Fibroblast of skin of left quadriceps (primary cell): ENCODE measurements at regions not wholly inside any gene's neighbourhood (a gene's known extent, or its start where the extent isn't known, plus 50 kb on each side); places are given as distances from the start of the nearest gene placed in this dataset.

ENCODE experiments used
- DNase-seq, 2 experiments: peaks; one replicate each; pipeline ENCODE4 v3.0.0-alpha.2; 2013; ENCODE audit warnings: low read depth in 2 of 2

DNA sequence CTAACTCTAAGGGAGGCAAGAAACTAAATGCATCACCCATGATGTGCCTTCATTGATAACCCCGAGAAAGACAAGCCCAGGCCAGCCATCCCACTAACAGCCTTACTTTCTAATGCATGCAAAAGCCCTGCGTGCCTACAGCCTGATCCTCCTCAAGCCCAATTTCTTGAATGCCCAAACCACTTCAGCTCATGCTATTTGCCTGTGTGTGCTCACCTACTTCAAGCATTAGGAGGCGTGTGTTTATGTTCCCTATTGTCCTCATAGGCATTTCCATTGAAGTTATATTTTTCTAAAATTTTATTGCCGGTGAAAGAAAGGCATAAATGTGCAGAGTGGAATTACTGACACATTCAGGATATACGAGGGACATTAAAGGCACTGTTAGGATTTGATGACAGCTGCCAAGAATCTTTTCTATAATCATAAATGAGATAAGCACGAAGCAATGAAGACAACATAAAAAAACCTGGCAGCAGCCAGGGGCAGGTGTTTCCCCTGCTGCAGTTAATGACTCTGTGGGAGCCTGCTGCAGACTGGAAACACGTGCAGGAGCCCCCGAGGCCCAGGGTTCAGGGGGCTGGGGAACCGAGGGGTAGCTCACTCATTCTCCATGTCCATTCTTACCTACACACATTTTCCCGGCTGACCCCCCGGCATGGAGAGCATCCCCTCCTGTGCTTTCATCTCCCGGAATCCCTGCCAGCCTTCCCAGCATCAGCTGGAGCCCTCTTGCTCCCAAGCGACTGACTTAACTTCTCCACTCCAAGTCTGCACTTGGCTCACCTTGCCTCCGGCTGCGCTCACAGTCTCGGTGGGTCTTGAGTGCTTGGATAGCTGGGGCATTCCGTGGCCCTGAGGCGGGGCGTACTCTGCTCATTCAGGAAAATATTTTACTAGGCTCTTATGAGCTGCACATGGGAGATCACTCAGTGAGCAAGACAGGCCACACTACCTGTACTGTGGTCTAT lies 292.3 kb upstream of the SIX2 start:
- no peak for DNase-seq

- no peak for DNase-seq
Measured at GRCh38 chr2:45300026-45300750, 290.9 kb upstream of the SIX2 start.

- no peak for DNase-seq
Measured at GRCh38 chr2:45299361-45299760, 290.1 kb upstream of the SIX2 start.

GRCh38 chr2:45293182-45293581 lies 283.9 kb upstream of the SIX2 start:
- DNase-seq: peak in 1 of 2 experiments; percentile 14

DNA sequence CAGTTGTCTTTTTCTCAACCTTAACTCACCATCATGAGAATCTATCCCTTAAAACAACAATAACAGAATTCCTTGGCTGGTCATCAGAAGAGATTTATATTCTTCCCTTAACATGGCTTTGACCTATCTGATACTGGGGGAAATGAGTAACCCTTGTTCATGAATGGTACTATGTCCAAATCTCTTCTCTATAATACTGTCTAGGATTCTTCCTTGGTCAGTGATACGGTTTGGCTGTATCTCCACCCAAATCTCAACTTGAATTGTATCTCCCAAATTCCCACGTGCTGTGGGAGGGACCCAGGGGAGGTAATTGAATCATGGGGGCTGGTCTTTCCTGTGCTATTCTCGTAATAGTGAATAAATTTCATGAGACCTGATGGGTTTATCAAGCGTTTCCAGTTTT lies 282.0 kb upstream of the SIX2 start:
- no peak for DNase-seq

DNA sequence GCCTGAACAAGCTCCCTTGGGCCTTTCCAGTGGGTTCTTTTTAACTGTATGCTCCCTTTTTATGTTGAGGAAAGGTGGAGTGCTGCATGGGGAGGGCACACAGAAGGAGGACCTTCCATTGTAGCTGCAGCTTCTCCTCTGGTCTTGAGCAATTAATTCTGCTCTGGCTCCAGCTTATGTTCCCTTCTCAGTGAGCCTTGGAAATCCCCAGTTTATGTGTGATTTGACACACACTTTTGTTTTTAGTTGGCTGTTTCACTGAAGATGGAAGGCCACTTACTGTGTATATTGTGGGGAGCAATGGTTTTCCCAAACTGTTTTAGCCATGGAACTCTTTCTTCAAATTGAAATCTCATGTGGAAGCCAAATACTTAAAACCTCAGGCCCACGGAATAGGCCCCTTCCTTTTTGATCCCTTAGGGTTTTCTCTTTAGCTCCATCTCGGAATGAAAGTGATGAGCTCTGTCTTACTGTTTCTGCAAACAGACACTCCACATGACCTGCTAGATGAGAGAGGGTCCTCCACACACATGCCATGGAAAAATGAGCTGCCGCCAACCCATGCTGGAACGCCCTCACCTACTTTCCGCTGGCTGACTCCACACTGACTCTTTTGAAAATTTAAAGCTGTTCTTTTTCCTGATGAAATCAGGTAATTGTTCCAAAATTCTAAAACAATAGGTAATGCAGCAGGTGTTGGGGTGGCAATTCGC lies 280.9 kb upstream of the SIX2 start:
- no peak for DNase-seq

- peak; percentile 48 to 55 for DNase-seq
Measured at GRCh38 chr2:45288532-45289417, 279.5 kb upstream of the SIX2 start.

- no peak for DNase-seq
Measured at GRCh38 chr2:45287045-45287444, 277.8 kb upstream of the SIX2 start.

- peak; percentile 26 to 31 for DNase-seq
Measured at GRCh38 chr2:45285771-45286390, 276.6 kb upstream of the SIX2 start.

- DNase-seq: peak; percentile 59 to 62
Measured at GRCh38 chr2:45285311-45285710, 276.1 kb upstream of the SIX2 start.

- DNase-seq: no peak
Measured at GRCh38 chr2:45284621-45284995, 275.4 kb upstream of the SIX2 start.

DNA sequence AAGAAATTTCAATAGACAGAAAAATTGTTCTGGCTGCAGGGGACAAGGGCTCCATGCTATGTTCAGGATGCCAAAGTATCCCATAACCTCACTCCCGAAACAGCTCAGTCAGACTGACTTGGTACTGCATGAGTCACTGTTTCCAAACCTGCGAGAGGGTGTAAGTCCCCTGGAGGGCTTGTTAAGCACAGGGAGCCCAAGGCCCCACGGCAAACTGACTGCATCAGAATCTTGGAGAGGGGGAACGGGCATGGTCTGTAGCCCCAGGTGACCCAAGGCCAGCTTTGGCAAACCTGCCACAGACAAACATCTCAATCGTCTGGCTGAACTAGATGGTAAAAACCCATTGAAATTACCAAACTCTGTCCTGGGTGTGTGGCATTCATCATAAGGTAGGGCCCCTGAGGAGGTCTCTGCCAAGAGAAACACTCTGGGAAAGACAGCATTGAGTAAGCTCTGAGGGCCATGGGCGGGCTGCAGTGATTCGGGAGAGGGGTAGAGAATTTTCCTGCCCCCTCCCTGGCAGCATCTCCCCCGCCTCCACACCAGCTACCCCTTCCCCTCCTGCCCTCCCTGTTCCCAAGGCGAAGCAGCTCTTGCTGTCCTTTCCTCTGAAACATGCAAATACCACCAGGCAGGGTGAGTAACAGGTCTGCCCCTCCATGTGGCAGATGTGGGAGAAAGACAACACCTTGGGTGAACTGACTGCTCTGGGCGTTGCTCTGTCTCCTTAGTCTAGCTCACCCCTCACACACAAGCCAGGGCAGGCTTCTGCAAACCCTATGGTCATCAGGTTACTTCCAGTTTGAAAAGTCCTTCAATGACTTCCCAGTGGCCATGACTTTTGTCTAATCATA lies 274.7 kb upstream of the SIX2 start:
- DNase-seq: peak; percentile 13 to 27

DNA sequence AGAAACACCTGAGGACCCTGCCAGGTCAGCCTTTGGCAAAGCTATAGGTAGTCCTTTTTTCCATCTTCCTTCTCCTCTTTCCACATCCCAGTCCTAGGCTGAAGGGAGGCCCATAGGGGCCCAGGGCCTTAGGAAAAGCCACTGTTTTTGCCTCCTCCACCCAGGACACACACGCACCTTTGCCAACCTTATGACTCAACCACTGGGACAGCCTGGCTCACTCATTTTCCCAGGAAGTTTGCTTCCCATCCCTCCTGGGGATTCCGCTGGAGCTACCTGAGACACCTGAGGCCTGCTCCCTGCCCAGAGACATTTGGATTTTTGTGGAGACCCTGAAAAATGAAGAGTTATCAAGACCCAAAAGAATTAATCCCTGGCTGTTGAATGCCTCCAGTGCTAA lies 273.4 kb upstream of the SIX2 start:
- DNase-seq: no peak

DNA sequence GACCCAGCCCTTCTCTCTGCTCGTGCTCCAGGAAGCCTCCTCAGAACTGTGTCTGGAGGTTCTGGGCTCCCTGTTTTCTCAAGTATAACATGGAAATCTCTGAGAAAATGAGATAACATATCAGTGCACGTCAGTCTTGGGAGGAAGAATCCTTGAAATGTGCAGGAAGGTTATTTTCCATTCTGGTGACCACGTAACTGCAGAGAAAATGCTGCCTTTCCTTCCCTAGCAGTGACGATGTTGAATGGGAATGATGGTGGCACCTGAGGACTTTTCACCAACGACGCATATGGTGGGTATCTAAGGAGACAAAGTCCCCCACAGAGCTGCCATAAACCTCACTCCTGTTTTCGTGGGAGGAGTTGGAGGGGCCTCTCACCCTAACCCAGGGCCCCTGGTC lies 272.1 kb upstream of the SIX2 start:
- DNase-seq: no peak

DNA sequence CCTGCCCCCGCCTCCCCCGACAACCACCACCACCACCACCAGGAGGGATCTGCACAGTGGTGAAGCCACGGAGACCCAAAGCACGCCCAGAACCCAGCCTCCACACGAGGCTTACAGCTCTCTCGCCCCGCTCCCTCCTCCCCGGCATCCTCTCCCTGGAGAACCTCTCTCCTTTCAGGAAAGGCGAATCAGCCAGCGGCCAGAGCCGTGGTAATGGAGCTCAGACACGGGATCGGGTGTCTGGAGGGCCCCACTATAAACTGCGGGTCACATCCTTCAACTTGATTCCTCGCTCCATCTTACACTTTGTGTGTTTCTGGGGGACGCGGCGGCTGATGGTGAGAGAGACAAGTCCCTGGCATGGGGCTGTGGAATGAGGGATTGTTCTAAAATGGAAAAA lies 271.5 kb upstream of the SIX2 start:
- DNase-seq: no peak

DNA sequence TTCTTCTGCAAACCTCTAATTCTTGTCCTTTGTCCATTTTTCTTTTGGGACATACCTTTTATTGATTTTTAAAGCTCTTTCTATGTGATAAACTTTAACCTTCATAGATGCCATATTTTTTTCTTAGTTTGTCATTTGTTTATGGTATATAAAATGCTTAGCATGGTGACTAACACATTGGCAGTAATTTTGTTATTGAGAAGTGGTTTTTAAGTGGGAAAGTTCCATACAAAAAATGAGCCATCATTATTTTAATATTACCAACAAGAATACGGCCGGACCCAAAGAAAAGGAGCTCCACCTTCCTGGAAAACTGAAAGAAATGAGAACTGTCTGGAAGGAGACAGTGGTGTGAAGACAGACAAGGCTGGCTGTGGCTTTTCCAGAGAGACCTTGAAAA lies 270.1 kb upstream of the SIX2 start:
- no peak for DNase-seq

DNA sequence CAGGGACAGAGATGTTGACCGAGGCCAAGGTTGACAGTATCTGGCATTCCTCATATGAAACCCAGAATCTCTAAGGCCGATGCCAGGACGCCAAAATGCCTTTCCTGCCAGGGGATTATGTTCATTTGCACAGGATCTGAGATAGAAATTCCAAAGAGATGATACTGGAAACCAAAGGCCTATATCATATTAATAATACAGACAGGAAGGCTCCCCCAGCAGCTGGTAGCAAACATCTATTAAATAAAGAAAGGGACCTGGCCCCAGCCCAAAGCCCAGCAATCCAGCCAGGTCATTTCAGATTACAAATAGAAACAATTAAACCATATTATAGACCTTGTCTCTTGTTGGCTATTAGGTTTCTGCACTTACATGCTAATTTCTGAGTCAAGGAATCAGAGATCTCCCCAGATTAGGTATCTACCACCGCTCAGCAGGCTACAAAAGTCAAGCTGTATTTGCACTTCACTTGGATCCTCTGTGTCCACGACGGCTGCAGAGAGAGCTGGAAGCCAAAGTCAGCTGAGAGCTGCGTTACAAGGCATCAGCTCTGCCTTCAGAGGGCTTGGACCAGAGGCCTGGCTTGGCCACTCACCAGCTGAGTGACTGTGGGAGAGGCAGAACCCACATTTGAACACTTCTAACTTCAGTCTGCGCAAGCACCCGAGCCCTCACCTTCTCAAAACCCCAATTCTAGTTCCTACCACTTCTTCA lies 269.3 kb upstream of the SIX2 start:
- DNase-seq: no peak

DNA sequence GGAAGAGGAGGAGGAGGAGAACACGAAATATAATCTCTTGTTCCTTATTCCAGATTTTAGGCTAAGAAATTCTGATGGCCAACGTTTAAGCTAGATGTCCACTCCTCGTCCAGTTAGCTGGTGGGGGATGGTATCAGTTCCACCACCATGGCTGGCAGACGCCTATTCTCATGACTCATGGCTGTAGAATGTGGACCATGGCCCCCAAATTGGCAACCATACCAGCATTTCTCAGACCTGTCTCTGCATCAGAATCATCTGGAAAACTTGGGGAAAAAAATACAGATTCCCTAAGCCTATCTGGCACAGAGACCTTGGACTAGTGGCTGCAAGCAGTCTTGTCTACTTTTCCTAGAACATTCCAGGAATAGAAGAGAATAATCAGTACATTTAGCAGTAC lies 267.7 kb upstream of the SIX2 start:
- no peak for DNase-seq

DNA sequence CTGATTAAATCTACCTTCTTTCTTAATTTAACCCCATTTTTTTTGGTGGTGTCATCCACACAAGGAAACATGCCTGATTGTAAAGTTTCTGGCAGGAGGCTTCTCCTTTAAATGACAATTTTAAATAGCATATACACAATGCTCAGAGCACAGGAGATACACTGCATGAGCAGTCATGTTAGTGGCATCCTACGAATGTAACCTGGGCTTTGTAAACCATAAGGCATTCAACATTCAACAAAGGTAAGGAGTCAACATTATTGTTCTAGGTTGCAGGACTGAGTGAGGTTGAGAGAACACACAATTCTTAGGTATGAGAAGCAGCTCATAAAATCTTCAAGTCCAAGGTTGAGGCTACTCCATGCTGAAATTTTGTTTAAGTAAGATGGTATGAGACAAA lies 266.6 kb upstream of the SIX2 start:
- no peak for DNase-seq
